HCT116 (cell line): ENCODE measurements at regions not wholly inside any gene's neighbourhood (a gene's known extent, or its start where the extent isn't known, plus 50 kb on each side); places are given as distances from the start of the nearest gene placed in this dataset.

Source experiments
- ATAC-seq: fragments of 200-7000 bp; cut with Tn5 transposase; 2 replicates; pipeline ENCODE4 v1.9.1; 2020; ENCODE audit warnings: mild to moderate bottlenecking, moderate library complexity
- BruUV-seq: library from RNA; stranded (reverse); fragments of 400-500 nt; replicated peaks from 2 replicates; lab custom pipeline; 2021; lab: Mats Ljungman, UMichigan
- CTCF ChIA-PET: fragments of 300-600 bp; sonication (Branson Sonifier 250); formaldehyde crosslinking; loops from one replicate; lab custom pipeline; 2021; ENCODE audit warnings: antibody characterized with exemption; lab: Charles Lee
- POLR2A ChIA-PET: fragments of 300-600, 350-600 bp; sonication (Branson Sonifier 250); formaldehyde crosslinking; loops from one replicate; lab custom pipeline; 2021; ENCODE audit warnings: antibody characterized with exemption; lab: Charles Lee
- RAD21 ChIA-PET, 2 experiments: fragments of 300-600 bp; sonication (Branson Sonifier 250); formaldehyde crosslinking; loops; one replicate each; lab custom pipeline; 2023; ENCODE audit warnings: low total read pairs in 2 of 2; ENCODE audit not compliant: uncharacterized antibody in 2 of 2, unreplicated experiment in 2 of 2, low non-redundant PET in 1 of 2; lab: Charles Lee
- DNase-seq: peaks from one replicate; pipeline ENCODE4 v3.0.0-alpha.2; 2010; ENCODE audit warnings: low read depth, low spot score
- H2AFZ ChIP-seq: fragments of 200-600 bp; shearing (Covaris generic), sonication (generic); 2 replicates; pipeline ENCODE4 v1.6.1; 2017; ENCODE audit warnings: low read depth, mixed run types, mixed read lengths, antibody characterized with exemption, low read length; ENCODE audit not compliant: poor library complexity, severe bottlenecking
- H3K27ac ChIP-seq: 2 replicates; pipeline ENCODE4 v1.5.1; 2012; ENCODE audit warnings: low read depth, low read length
- H3K27me3 ChIP-seq: fragments of 200-600 bp; sonication (generic); 2 replicates; pipeline ENCODE4 v1.6.1; 2016; ENCODE audit warnings: mixed run types, low read length, mixed read lengths; ENCODE audit not compliant: insufficient read depth
- H3K36me3 ChIP-seq, 2 experiments: fragments of 200-500 bp in 1 of 2; fragments of 200-600 bp in 1 of 2; sonication (Bioruptor generic) in 1 of 2; sonication (generic) in 1 of 2; 2 replicates each; pipeline versions ENCODE4 v1.5.1 to v1.6.1; 2014 to 2016; ENCODE audit warnings: low read length in 2 of 2, inconsistent platforms in 1 of 2, mixed read lengths in 1 of 2, mixed run types in 1 of 2; ENCODE audit not compliant: insufficient read depth in 2 of 2, control insufficient read depth in 1 of 2
- H3K4me1 ChIP-seq, 2 experiments: fragments of 200-600 bp in 1 of 2; sonication (generic) in 1 of 2; 2 replicates each; pipeline versions ENCODE4 v1.5.1 to v1.6.1; 2012 to 2017; ENCODE audit warnings: low read length in 2 of 2, inconsistent platforms in 1 of 2, mild to moderate bottlenecking in 1 of 2, mixed read lengths in 1 of 2, mixed run types in 1 of 2, moderate library complexity in 1 of 2; ENCODE audit not compliant: insufficient read depth in 2 of 2, control insufficient read depth in 1 of 2
- H3K4me2 ChIP-seq: fragments of 200-600 bp; sonication (generic); 2 replicates; pipeline ENCODE4 v1.6.1; 2017; ENCODE audit warnings: mixed run types, low read length, mixed read lengths
- H3K4me3 ChIP-seq, 2 experiments: fragments of 200-600 bp in 1 of 2; sonication (generic) in 1 of 2; replicated peaks in 1 of 2; 2 replicates each; pipeline ENCODE4 v1.5.1; 2011 to 2016; ENCODE audit warnings: low read length in 2 of 2, control low read depth in 1 of 2, low read depth in 1 of 2, mild to moderate bottlenecking in 1 of 2, mixed read lengths in 1 of 2, mixed run types in 1 of 2
- H3K79me2 ChIP-seq: fragments of 200-600 bp; sonication (generic); 2 replicates; pipeline ENCODE4 v1.6.1; 2017; ENCODE audit warnings: mild to moderate bottlenecking, mixed run types, low read length, moderate library complexity, mixed read lengths; ENCODE audit not compliant: insufficient read depth
- H3K9ac ChIP-seq: fragments of 200-600 bp; sonication (generic); 2 replicates; pipeline ENCODE4 v1.6.1; 2016; ENCODE audit warnings: low read length, mixed read lengths
- H3K9me2 ChIP-seq: fragments of 200-600 bp; sonication (generic), shearing (Covaris generic); 2 replicates; pipeline ENCODE4 v1.6.1; 2017; ENCODE audit warnings: mixed run types, mild to moderate bottlenecking, moderate library complexity; ENCODE audit not compliant: insufficient read depth
- H3K9me3 ChIP-seq, 2 experiments: fragments of 200-500 bp in 1 of 2; fragments of 200-600 bp in 1 of 2; sonication (Bioruptor generic) in 1 of 2; sonication (generic) in 1 of 2; 2 replicates each; pipeline ENCODE4 v1.6.1; 2014 to 2017; ENCODE audit warnings: low read length in 2 of 2, mixed read lengths in 2 of 2, inconsistent platforms in 1 of 2, low read depth in 1 of 2, mild to moderate bottlenecking in 1 of 2, mixed run types in 1 of 2, moderate library complexity in 1 of 2; ENCODE audit not compliant: control insufficient read depth in 1 of 2, insufficient read depth in 1 of 2
- H4K20me1 ChIP-seq: fragments of 200-600 bp; sonication (generic), shearing (Covaris generic); 2 replicates; pipeline ENCODE4 v1.6.1; 2017; ENCODE audit warnings: mixed run types, mild to moderate bottlenecking, moderate library complexity; ENCODE audit not compliant: insufficient read depth
- CBX3 ChIP-seq: IDR thresholded peaks from 2 replicates; pipeline ENCODE4 v1.6.1; 2012; ENCODE audit warnings: low read depth
- CEBPB ChIP-seq: IDR thresholded peaks from 2 replicates; pipeline ENCODE4 v1.6.1; 2012; ENCODE audit warnings: low read depth
- EGR1 ChIP-seq: IDR thresholded peaks from 2 replicates; pipeline ENCODE4 v1.6.1; 2012; ENCODE audit warnings: low read depth
- ELF1 ChIP-seq: IDR thresholded peaks from 2 replicates; pipeline ENCODE4 v1.6.1; 2012; ENCODE audit warnings: low read depth, borderline replicate concordance
- EZH2 ChIP-seq: fragments of 200-600 bp; sonication (generic); IDR thresholded peaks from 2 replicates; pipeline ENCODE4 v1.6.1; 2017; ENCODE audit warnings: antibody characterized with exemption, mixed run types
- FOSL1 ChIP-seq: IDR thresholded peaks from 2 replicates; pipeline ENCODE4 v1.6.1; 2012; ENCODE audit warnings: low read depth
- JUND ChIP-seq: IDR thresholded peaks from 2 replicates; pipeline ENCODE4 v1.6.1; 2012
- POLR2A ChIP-seq: IDR thresholded peaks from 2 replicates; pipeline ENCODE4 v1.7.0; 2011; ENCODE audit warnings: borderline replicate concordance; ENCODE audit not compliant: insufficient read depth, insufficient read length; ENCODE audit errors: extremely low read depth
- POLR2AphosphoS5 ChIP-seq: IDR thresholded peaks from 2 replicates; pipeline ENCODE4 v1.6.1; 2011; ENCODE audit warnings: mild to moderate bottlenecking, low read depth, low read length, moderate library complexity
- RAD21 ChIP-seq: IDR thresholded peaks from 2 replicates; pipeline ENCODE4 v1.6.1; 2012; ENCODE audit warnings: low read depth, mild to moderate bottlenecking
- SIN3A ChIP-seq: IDR thresholded peaks from 2 replicates; pipeline ENCODE4 v1.6.1; 2012; ENCODE audit warnings: low read depth
- TCF7L2 ChIP-seq: IDR thresholded peaks from 2 replicates; pipeline ENCODE4 v1.7.0; 2011; ENCODE audit warnings: borderline replicate concordance, inconsistent platforms; ENCODE audit not compliant: insufficient read depth, insufficient read length; ENCODE audit errors: extremely low read depth
- YY1 ChIP-seq: IDR thresholded peaks from 2 replicates; pipeline ENCODE4 v1.6.1; 2011; ENCODE audit warnings: low read length, low read depth, moderate library complexity, mild to moderate bottlenecking; ENCODE audit not compliant: insufficient replicate concordance; ENCODE audit errors: extremely low read depth
- ZFX ChIP-seq: fragments of 450-650 bp; IDR thresholded peaks from 2 replicates; pipeline ENCODE4 v1.6.1; 2017
- ZNF274 ChIP-seq: fragments of 200-500 bp; sonication (Bioruptor generic); IDR thresholded peaks from 2 replicates; pipeline ENCODE4 v1.6.1; 2014; ENCODE audit warnings: mild to moderate bottlenecking, low read depth, low read length, inconsistent platforms
- intact Hi-C: fragments of 100-400 bp; cut with micrococcal nuclease; formaldehyde crosslinking; loops from 2 replicates; pipeline ENCODE4 v1.10.0; 2022
- TF ChIP-seq, protein P1 (sequence below), 3 experiments: fragments of 200-600 bp in 1 of 3; sonication (generic) in 1 of 3; IDR thresholded peaks in 2 of 3; conservative IDR thresholded peaks in 1 of 3; 2 replicates each; pipeline ENCODE4 v1.5.1; 2012 to 2017; ENCODE audit warnings: low read depth in 2 of 3, low read length in 2 of 3, antibody characterized with exemption in 1 of 3, borderline replicate concordance in 1 of 3, control low read depth in 1 of 3, mild to moderate bottlenecking in 1 of 3, mixed read lengths in 1 of 3, mixed run types in 1 of 3, moderate library complexity in 1 of 3; ENCODE audit not compliant: insufficient read depth in 1 of 3
- TF ChIP-seq, protein P2 (sequence below): IDR thresholded peaks from 2 replicates; pipeline ENCODE4 v1.6.1; 2012
- TF ChIP-seq, protein P3 (sequence below): IDR thresholded peaks from 2 replicates; pipeline ENCODE4 v1.6.1; 2012

DNA sequence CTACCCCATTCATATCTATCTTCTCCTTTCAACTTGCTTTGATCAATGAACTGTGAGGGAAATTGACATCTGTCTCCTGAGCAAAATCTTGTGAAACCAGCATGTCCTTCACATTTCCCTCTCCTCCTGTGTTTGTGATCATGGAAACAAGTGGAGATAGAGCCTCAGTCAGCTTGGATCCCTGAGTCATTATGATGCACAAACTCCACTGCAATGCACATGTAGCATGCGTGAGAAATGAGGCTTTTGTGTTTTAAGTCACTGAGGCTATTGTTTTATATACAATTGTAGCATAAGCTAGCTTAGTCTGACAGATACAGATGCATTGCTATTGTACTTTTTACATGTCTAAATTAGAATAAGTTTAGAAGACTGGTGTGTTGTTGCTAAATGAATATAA lies 85.2 kb upstream of the HNMT start:
- Histone ChIP-seq H3K9me2 (no peaks in the 10 kb centered on the region), H3K9ac (no peak overlapping the region), H3K27me3 (no peaks in the 10 kb centered on the region), H3K27ac (no peak overlapping the region), H3K79me2 (no peaks in the 10 kb centered on the region), H3K4me2 (no peak overlapping the region), H2AFZ (no peak overlapping the region), H4K20me1 (no peaks in the 10 kb centered on the region), H3K4me3 (no peak overlapping the region), H3K36me3 (no peaks in the 10 kb centered on the region), H3K4me1 (no peaks in the 10 kb centered on the region), H3K9me3 (no peaks in the 10 kb centered on the region)
- ChIA-PET POLR2A (no interaction called here), CTCF (interaction anchor here (0.6 to 4.0 kb wide), 2 partner anchors 9 to 32 kb away, joined by 3 to 20 read pairs; no protein-coding TSS in a partner anchor), RAD21 (no interaction called here)
- ATAC-seq (no peak), DNase-seq (no peak)
- intact Hi-C loops = no loop called here
- BruUV-seq = no TSS peak
- TF ChIP-seq FOSL1 (no peak), POLR2A (no peak), ZNF274 (no peak), YY1 (no peak), ZFX (no peak), SIN3A (no peak)
- TF ChIP-seq, protein P1, sequence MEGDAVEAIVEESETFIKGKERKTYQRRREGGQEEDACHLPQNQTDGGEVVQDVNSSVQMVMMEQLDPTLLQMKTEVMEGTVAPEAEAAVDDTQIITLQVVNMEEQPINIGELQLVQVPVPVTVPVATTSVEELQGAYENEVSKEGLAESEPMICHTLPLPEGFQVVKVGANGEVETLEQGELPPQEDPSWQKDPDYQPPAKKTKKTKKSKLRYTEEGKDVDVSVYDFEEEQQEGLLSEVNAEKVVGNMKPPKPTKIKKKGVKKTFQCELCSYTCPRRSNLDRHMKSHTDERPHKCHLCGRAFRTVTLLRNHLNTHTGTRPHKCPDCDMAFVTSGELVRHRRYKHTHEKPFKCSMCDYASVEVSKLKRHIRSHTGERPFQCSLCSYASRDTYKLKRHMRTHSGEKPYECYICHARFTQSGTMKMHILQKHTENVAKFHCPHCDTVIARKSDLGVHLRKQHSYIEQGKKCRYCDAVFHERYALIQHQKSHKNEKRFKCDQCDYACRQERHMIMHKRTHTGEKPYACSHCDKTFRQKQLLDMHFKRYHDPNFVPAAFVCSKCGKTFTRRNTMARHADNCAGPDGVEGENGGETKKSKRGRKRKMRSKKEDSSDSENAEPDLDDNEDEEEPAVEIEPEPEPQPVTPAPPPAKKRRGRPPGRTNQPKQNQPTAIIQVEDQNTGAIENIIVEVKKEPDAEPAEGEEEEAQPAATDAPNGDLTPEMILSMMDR (IDR thresholded peaks at IDR 0.05 in 2 of 3, conservative IDR thresholded peaks at IDR 0.05 in 1 of 3; ENCODE audit: borderline replicate concordance in 1 of 3, insufficient read depth in 1 of 3, low read depth in 2 of 3, low read length in 2 of 3) = no peak

DNA sequence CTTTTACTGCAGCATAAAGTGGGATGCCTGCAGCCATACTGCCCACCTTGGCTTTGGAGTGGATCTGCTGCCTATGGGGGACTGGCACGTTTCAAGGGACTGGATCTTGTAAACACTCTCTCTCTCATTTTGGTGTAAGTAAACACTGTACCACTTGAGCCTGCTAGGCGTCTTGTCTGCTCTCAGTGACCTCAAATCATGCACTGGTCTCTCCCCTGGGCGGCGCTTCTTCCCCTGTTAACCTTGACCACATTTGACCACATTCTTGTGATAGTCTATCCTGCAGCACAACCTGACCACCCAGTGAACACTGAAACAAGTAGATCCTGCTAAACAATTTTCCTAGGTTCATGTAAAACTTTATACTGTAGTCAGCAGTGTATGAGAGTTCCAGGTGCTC lies 82.6 kb upstream of the HNMT start:
- H3K9me2 ChIP-seq = no peaks in the 10 kb centered on the region
- no peak overlapping the region for H3K9ac ChIP-seq
- intact Hi-C loops = no loop called here
- H3K27ac ChIP-seq = no peak overlapping the region
- H3K4me2 ChIP-seq = no peak overlapping the region
- no peaks in the 10 kb centered on the region for H3K79me2 ChIP-seq
- ChIA-PET RAD21 (no interaction called here), POLR2A (no interaction called here), CTCF (no interaction called here)
- no peak overlapping the region for H2AFZ ChIP-seq
- H3K27me3 ChIP-seq = no peaks in the 10 kb centered on the region
- DNase-seq (no peak), ATAC-seq (no peak)
- no peaks in the 10 kb centered on the region for H3K9me3 ChIP-seq
- H4K20me1 ChIP-seq = no peaks in the 10 kb centered on the region
- no TSS peak for BruUV-seq
- no peaks in the 10 kb centered on the region for H3K4me1 ChIP-seq
- H3K4me3 ChIP-seq = no peak overlapping the region
- no peaks in the 10 kb centered on the region for H3K36me3 ChIP-seq
- no peak for TF ChIP-seq EZH2
- TF ChIP-seq, protein P2, sequence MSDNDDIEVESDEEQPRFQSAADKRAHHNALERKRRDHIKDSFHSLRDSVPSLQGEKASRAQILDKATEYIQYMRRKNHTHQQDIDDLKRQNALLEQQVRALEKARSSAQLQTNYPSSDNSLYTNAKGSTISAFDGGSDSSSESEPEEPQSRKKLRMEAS = no peak
- no peak for TF ChIP-seq JUND
- no peak for TF ChIP-seq SIN3A
- no peak for TF ChIP-seq CEBPB
- no peak for TF ChIP-seq POLR2AphosphoS5
- TF ChIP-seq, protein P1 (IDR thresholded peaks at IDR 0.05 in 2 of 3, conservative IDR thresholded peaks at IDR 0.05 in 1 of 3; ENCODE audit: borderline replicate concordance in 1 of 3, insufficient read depth in 1 of 3, low read depth in 2 of 3, low read length in 2 of 3) = no peak
- no peak for TF ChIP-seq EGR1
- no peak for TF ChIP-seq ELF1
- TF ChIP-seq CBX3 = no peak
- TF ChIP-seq TCF7L2 = no peak
- TF ChIP-seq, protein P3, sequence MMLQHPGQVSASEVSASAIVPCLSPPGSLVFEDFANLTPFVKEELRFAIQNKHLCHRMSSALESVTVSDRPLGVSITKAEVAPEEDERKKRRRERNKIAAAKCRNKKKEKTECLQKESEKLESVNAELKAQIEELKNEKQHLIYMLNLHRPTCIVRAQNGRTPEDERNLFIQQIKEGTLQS = no peak
- TF ChIP-seq FOSL1 = no peak
- no peak for TF ChIP-seq POLR2A
- TF ChIP-seq RAD21 = no peak
- no peak for TF ChIP-seq YY1
